ENCODE measurements at regions not wholly inside any gene's neighbourhood (a gene's known extent, or its start where the extent isn't known, plus 50 kb on each side); places are given as distances from the start of the nearest gene placed in this dataset.
"Not testable (repeated sequence)": the region's sequence is repeated elsewhere in the genome, so short reads cannot be mapped to it uniquely, and the experiment has no call there.

DNA sequence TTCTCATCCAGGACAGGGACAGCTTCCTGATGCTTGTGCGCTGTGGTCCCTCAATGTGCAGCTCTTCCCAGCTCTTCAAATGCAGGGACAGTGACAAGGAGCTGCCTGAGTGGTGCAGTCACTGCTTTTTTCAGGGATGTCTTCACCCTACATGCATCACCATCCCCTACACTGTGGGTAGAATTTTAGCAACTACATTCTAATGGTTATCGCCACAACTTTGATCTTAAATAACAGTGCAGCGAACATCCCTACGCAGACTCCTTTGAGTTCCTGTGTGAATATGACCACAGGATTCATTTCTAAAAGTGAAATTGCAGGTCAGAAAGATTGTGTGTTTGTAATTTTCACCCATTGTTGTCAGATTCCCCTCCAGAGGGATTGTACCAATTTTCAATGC is 90.9 kb downstream of the GGTLC2 start:
- H3K36me3 ChIP-seq (ENCODE audit: insufficient read depth, low read length); H3K27me3 ChIP-seq (ENCODE audit: insufficient read depth, low read length); H2AFZ ChIP-seq (ENCODE audit: low read length, unreplicated experiment); H3K27ac ChIP-seq (ENCODE audit: low read depth, low read length); H3K4me1 ChIP-seq (ENCODE audit: control insufficient read depth, insufficient read depth, low read length, unreplicated experiment); H3K79me2 ChIP-seq (ENCODE audit: control insufficient read depth, insufficient read depth, low read length, unreplicated experiment); H3K4me3 ChIP-seq (ENCODE audit: low read depth, low read length): not testable (repeated sequence)

DNA sequence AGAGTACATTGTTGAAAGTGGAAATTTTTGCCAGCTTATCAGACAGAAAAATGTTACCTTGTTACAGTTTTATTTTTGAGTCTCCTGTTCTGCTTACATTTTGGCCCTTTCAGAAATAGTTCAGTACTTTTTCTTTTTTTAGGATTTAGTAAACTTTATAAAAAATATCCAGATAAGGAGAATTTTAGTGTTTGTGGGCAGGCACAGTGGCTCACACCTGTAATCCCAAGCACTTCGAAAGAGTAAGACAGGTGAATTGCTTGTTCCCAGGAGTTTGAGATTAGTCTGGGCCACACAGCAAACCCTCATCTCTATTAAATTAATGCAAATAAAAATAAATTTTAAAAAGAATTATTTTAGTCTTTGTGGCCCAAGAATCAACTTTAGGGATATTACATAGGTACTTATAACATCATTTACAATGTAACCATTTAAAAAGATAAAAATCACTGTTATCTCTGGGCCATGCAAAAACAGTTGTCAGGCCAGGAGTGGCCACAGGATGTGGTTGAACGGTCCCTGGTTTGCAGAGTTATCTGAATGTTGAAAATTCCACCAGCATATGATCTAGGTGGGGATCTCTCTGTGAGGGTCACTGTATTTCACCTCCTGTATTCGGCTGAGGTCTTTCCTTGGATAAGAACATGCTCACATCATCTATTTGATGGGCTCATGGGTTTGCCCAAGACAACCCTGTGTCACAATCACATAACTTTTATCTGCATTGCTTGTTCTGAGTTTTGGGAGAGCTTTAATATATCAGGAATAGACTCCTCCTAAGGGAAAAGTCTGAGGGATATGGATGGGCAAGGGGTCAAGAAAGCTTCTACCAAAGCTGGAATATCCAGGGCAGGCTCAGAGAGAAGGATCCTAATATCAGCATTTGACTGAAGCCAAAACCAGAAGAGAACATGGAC is 91.5 kb downstream of the GGTLC2 start:
- H3K27me3 ChIP-seq (ENCODE audit: insufficient read depth, low read length): no peaks in the 10 kb centered on the region
- no peaks in the 10 kb centered on the region for H3K79me2 ChIP-seq (ENCODE audit: control insufficient read depth, insufficient read depth, low read length, unreplicated experiment)
- no peaks in the 10 kb centered on the region for H3K4me1 ChIP-seq (ENCODE audit: control insufficient read depth, insufficient read depth, low read length, unreplicated experiment)
- no peaks in the 10 kb centered on the region for H3K36me3 ChIP-seq (ENCODE audit: insufficient read depth, low read length)
- no peak overlapping the region for H2AFZ ChIP-seq (ENCODE audit: low read length, unreplicated experiment)
- H3K4me3 ChIP-seq (ENCODE audit: low read depth, low read length): no peak overlapping the region
- H3K27ac ChIP-seq (ENCODE audit: low read depth, low read length): no peak overlapping the region

GRCh38 chr22:22737590-22737989 is 93.2 kb downstream of the GGTLC2 start:
- Histone ChIP-seq H3K36me3 (ENCODE audit: insufficient read depth, low read length) (no peaks in the 10 kb centered on the region), H2AFZ (ENCODE audit: low read length, unreplicated experiment) (no peak overlapping the region), H3K79me2 (ENCODE audit: control insufficient read depth, insufficient read depth, low read length, unreplicated experiment) (no peaks in the 10 kb centered on the region), H3K4me3 (ENCODE audit: low read depth, low read length) (no peak overlapping the region), H3K27ac (ENCODE audit: low read depth, low read length) (no peak overlapping the region), H3K27me3 (ENCODE audit: insufficient read depth, low read length) (no peaks in the 10 kb centered on the region), H3K4me1 (ENCODE audit: control insufficient read depth, insufficient read depth, low read length, unreplicated experiment) (no peaks in the 10 kb centered on the region)

- no peaks in the 10 kb centered on the region for H3K36me3 ChIP-seq (ENCODE audit: insufficient read depth, low read length)
- H3K27me3 ChIP-seq (ENCODE audit: insufficient read depth, low read length): no peaks in the 10 kb centered on the region
- H3K4me3 ChIP-seq (ENCODE audit: low read depth, low read length): no peak overlapping the region
These were observed 94.7 kb downstream of the GGTLC2 start for GRCh38 chr22:22738959-22739585.

DNA sequence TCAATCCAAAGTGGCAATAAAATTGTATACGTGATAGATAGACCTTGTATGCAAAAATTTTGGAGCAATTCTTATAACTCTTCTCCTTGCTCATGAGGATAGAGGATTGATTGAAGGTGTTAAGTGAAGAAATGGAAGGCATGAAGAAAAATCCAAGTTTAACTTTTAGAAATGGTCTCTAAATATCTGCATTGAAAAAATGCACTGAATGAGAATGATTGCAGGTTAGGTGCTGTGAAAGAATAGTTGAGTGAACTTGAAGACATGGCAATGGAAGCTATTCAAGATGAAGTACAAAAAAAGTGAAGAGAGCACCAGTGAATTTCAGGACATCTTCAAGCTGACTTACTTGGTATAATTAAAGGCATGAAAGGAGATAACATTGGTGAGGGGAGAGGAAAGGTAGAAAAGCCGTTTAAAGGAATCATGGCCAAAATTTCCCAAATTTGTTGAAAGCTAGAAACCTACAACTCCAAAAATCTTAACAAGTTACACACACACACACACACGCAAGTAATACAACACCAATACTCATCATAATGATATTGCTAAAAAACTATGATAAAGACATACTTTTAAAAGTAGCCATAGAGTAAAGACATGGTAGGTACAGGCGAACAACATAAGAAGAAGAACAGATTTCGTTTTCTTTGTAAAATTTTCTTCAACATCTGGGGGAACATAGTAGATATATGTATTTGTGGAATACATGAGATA is 96.3 kb downstream of the GGTLC2 start:
- H3K4me3 ChIP-seq (ENCODE audit: low read depth, low read length): no peak overlapping the region
- H3K36me3 ChIP-seq (ENCODE audit: insufficient read depth, low read length): no peaks in the 10 kb centered on the region
- H2AFZ ChIP-seq (ENCODE audit: low read length, unreplicated experiment): no peak overlapping the region

More at GRCh38 chr22:22738959-22739585, 94.7 kb downstream of the GGTLC2 start:
- H3K27ac ChIP-seq (ENCODE audit: low read depth, low read length): no peak overlapping the region
- no peaks in the 10 kb centered on the region for H3K79me2 ChIP-seq (ENCODE audit: control insufficient read depth, insufficient read depth, low read length, unreplicated experiment)
- no peak overlapping the region for H2AFZ ChIP-seq (ENCODE audit: low read length, unreplicated experiment)
- H3K4me1 ChIP-seq (ENCODE audit: control insufficient read depth, insufficient read depth, low read length, unreplicated experiment): no peaks in the 10 kb centered on the region

GRCh38 chr22:22741843-22742242 is 97.4 kb downstream of the GGTLC2 start:
- Histone ChIP-seq H3K27ac (ENCODE audit: low read depth, low read length) (no peak overlapping the region), H3K4me3 (ENCODE audit: low read depth, low read length) (no peak overlapping the region), H3K27me3 (ENCODE audit: insufficient read depth, low read length) (no peaks in the 10 kb centered on the region), H3K79me2 (ENCODE audit: control insufficient read depth, insufficient read depth, low read length, unreplicated experiment) (no peaks in the 10 kb centered on the region), H2AFZ (ENCODE audit: low read length, unreplicated experiment) (no peak overlapping the region), H3K4me1 (ENCODE audit: control insufficient read depth, insufficient read depth, low read length, unreplicated experiment) (no peaks in the 10 kb centered on the region), H3K36me3 (ENCODE audit: insufficient read depth, low read length) (no peaks in the 10 kb centered on the region)

More for the DNA sequence above, 96.3 kb downstream of the GGTLC2 start:
- no peaks in the 10 kb centered on the region for H3K27me3 ChIP-seq (ENCODE audit: insufficient read depth, low read length)
- no peaks in the 10 kb centered on the region for H3K79me2 ChIP-seq (ENCODE audit: control insufficient read depth, insufficient read depth, low read length, unreplicated experiment)
- no peaks in the 10 kb centered on the region for H3K4me1 ChIP-seq (ENCODE audit: control insufficient read depth, insufficient read depth, low read length, unreplicated experiment)
- H3K27ac ChIP-seq (ENCODE audit: low read depth, low read length): no peak overlapping the region

- H3K4me1 ChIP-seq (ENCODE audit: control insufficient read depth, insufficient read depth, low read length, unreplicated experiment): no peaks in the 10 kb centered on the region
- no peak overlapping the region for H3K27ac ChIP-seq (ENCODE audit: low read depth, low read length)
- H3K36me3 ChIP-seq (ENCODE audit: insufficient read depth, low read length): no peaks in the 10 kb centered on the region
- H3K27me3 ChIP-seq (ENCODE audit: insufficient read depth, low read length): no peaks in the 10 kb centered on the region
- no peak overlapping the region for H3K4me3 ChIP-seq (ENCODE audit: low read depth, low read length)
- no peak overlapping the region for H2AFZ ChIP-seq (ENCODE audit: low read length, unreplicated experiment)
- H3K79me2 ChIP-seq (ENCODE audit: control insufficient read depth, insufficient read depth, low read length, unreplicated experiment): no peaks in the 10 kb centered on the region
These were observed 98.2 kb downstream of the GGTLC2 start for GRCh38 chr22:22742641-22743040.

DNA sequence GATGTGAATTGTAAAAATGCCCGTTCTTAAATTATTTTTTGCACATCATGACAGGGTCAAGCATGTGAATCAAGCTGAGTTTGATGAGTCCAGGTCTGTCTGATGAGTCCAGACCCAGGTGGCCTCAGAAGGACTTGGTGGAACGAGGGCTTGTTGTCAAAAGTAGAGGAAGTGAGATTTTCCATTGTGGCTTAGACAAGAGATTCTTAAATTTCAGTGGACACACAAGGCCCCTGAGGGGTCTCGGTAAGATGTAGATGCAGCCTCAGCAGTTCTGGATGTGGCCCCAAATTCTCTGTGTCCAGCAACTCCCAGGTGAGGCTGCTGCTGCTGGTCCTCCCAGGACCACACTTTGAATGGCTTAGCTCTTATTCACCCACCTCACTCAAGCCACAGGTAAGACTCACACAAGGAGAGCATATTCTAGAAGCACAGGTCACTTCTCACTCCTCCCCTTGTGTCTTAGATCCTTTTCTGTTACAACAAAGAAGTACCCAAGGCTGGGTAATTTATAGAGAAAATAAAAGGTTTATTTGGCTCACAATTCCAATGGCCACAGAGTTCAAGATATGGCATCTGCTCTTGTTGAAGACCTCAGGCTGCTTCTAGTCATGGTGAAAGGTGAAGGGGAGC is 98.8 kb downstream of the GGTLC2 start:
- H2AFZ ChIP-seq (ENCODE audit: low read length, unreplicated experiment): no peak overlapping the region
- no peaks in the 10 kb centered on the region for H3K79me2 ChIP-seq (ENCODE audit: control insufficient read depth, insufficient read depth, low read length, unreplicated experiment)
- no peaks in the 10 kb centered on the region for H3K36me3 ChIP-seq (ENCODE audit: insufficient read depth, low read length)
- no peak overlapping the region for H3K27ac ChIP-seq (ENCODE audit: low read depth, low read length)
- no peak overlapping the region for H3K4me3 ChIP-seq (ENCODE audit: low read depth, low read length)
- H3K27me3 ChIP-seq (ENCODE audit: insufficient read depth, low read length): no peaks in the 10 kb centered on the region
- no peaks in the 10 kb centered on the region for H3K4me1 ChIP-seq (ENCODE audit: control insufficient read depth, insufficient read depth, low read length, unreplicated experiment)

- no peak overlapping the region for H3K4me3 ChIP-seq (ENCODE audit: low read depth, low read length)
- no peak overlapping the region for H2AFZ ChIP-seq (ENCODE audit: low read length, unreplicated experiment)
- H3K27ac ChIP-seq (ENCODE audit: low read depth, low read length): no peak overlapping the region
- H3K27me3 ChIP-seq (ENCODE audit: insufficient read depth, low read length): no peaks in the 10 kb centered on the region
- H3K4me1 ChIP-seq (ENCODE audit: control insufficient read depth, insufficient read depth, low read length, unreplicated experiment): no peaks in the 10 kb centered on the region
- no peaks in the 10 kb centered on the region for H3K79me2 ChIP-seq (ENCODE audit: control insufficient read depth, insufficient read depth, low read length, unreplicated experiment)
- no peaks in the 10 kb centered on the region for H3K36me3 ChIP-seq (ENCODE audit: insufficient read depth, low read length)
These were observed 100.2 kb downstream of the GGTLC2 start for GRCh38 chr22:22744412-22745224.

Data from ACC112 (cell line).